ENCODE measurements at regions not wholly inside any gene's neighbourhood (a gene's known extent, or its start where the extent isn't known, plus 50 kb on each side); places are given as distances from the start of the nearest gene placed in this dataset.

DNA sequence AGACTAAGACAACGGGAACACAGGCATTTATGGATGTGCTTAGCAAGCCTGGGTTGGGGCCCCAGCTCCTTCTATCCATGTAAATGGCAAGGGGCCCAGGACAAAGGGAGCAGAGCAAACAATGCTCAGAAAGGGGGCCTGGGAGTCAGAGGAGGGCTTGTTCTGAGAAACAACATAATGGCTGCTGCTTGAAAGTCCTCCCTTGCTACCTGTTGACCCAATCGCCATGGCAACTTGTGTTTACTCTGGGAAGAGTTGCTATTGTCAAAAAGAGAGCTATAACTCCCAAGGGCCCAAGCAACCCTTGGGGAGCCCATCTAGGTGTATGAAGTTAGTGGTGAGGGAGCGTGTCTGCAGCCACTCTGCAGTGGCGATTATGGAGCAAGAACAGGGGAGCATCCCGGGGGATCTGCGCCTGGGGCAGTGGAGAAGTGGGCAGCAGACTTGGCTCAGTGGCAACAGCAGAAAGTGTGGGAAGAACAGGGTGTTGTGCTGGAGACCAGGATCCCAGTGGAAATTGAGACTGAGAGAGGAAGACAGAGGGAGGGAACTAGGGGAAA is 118.7 kb upstream of the NLRP1 start:
- no peaks in the 10 kb centered on the region for H3K27me3 ChIP-seq (ENCODE audit: control insufficient read depth in 2 of 2, insufficient read depth in 1 of 2, low read length in 1 of 2)
- no peak overlapping the region for H3K27ac ChIP-seq (ENCODE audit: low read depth in 1 of 2, low read length in 1 of 2)
- H3K36me3 ChIP-seq (ENCODE audit: control insufficient read depth in 2 of 2, insufficient read depth in 2 of 2, low read length in 1 of 2), result no peaks in the 10 kb centered on the region
- no peaks in the 10 kb centered on the region for H3K4me1 ChIP-seq (ENCODE audit: control insufficient read depth in 2 of 2, insufficient read depth in 2 of 2, low read length in 2 of 2)
- H3K4me3 ChIP-seq (ENCODE audit: low read length in 2 of 2), result no peak overlapping the region
- no peak for DNase-seq (ENCODE audit: low read depth in 6 of 9, low spot score in 9 of 9)
- WGBS, result 93% methylated on average over 6 of the region's 6 CpGs
- no peaks in the 10 kb centered on the region for H3K9me3 ChIP-seq (ENCODE audit: control insufficient read depth in 2 of 2, insufficient read depth in 1 of 2, low read length in 1 of 2)

DNA sequence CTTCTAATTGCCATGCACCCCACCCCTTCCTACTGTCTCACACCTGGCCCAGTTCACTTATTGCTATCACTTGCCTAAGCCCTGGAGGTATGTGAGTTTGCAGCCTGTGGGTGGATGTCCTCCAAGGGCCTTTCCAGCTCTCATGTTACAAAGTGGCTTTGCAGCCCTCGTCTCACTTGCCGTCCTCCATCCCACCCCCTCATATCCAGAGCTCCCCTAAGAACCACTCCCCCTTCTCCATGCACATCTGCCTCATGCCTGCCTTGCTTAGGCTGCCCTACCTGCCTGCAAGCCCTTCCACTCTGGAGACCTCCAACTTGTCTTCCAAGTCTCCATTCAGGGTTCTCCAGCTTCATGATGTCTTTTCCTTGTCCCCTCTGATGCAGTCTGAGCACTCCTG is 119.4 kb upstream of the NLRP1 start:
- Histone ChIP-seq H3K27ac (ENCODE audit: low read depth in 1 of 2, low read length in 1 of 2) (no peak overlapping the region), H3K4me1 (ENCODE audit: control insufficient read depth in 2 of 2, insufficient read depth in 2 of 2, low read length in 2 of 2) (no peaks in the 10 kb centered on the region), H3K27me3 (ENCODE audit: control insufficient read depth in 2 of 2, insufficient read depth in 1 of 2, low read length in 1 of 2) (no peaks in the 10 kb centered on the region), H3K9me3 (ENCODE audit: control insufficient read depth in 2 of 2, insufficient read depth in 1 of 2, low read length in 1 of 2) (no peaks in the 10 kb centered on the region), H3K4me3 (ENCODE audit: low read length in 2 of 2) (no peak overlapping the region), H3K36me3 (ENCODE audit: control insufficient read depth in 2 of 2, insufficient read depth in 2 of 2, low read length in 1 of 2) (no peaks in the 10 kb centered on the region)
- 33% methylated on average over 2 of the region's 2 CpGs for WGBS
- no peak for DNase-seq (ENCODE audit: low read depth in 6 of 9, low spot score in 9 of 9)

DNA sequence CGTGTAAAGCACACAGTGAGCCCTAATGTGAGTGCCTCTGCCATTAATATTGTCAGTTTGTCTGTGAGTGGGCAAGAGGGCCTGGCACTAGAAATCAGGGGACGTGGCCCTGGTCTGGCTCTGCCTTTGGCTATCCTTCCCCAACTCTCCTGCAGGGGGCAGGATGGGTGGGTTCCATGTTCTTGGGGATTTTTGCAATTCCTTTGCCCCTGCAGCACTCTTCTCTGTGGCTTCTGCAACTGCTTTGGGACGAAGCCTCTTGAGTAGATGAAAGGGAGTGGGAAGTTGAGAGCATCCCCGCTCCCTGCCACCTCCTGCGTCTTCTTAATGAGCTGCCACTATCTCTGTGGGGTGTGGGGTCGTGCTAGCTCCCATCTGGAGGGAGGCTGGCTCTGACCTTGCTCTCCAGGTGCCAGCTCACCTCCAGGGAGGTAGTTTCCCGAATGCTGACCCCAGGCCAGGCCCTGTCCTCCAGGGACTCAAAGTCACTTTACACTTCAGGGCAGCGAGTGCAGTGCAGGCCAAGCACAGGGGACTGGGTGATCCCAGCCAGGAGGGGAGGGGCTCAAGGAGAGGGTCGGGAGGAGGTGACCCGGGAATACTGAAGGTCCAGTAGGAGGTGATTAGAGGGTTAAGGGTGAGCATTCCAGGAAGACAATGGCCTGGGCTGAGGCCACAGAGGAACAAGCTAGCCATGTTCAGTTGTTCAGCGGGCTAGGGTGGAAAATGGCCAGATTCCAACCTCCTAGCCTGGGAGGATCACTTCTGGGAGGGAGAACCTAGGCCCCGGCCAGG is 121.0 kb upstream of the NLRP1 start:
- Histone ChIP-seq H3K36me3 (ENCODE audit: control insufficient read depth in 2 of 2, insufficient read depth in 2 of 2, low read length in 1 of 2) (no peaks in the 10 kb centered on the region), H3K27ac (ENCODE audit: low read depth in 1 of 2, low read length in 1 of 2) (no peak overlapping the region), H3K4me1 (ENCODE audit: control insufficient read depth in 2 of 2, insufficient read depth in 2 of 2, low read length in 2 of 2) (no peaks in the 10 kb centered on the region), H3K4me3 (ENCODE audit: low read length in 2 of 2) (no peak overlapping the region), H3K27me3 (ENCODE audit: control insufficient read depth in 2 of 2, insufficient read depth in 1 of 2, low read length in 1 of 2) (no peaks in the 10 kb centered on the region), H3K9me3 (ENCODE audit: control insufficient read depth in 2 of 2, insufficient read depth in 1 of 2, low read length in 1 of 2) (no peaks in the 10 kb centered on the region)
- no peak for DNase-seq (ENCODE audit: low read depth in 6 of 9, low spot score in 9 of 9)
- 72% methylated on average over 12 of the region's 12 CpGs for WGBS

DNA sequence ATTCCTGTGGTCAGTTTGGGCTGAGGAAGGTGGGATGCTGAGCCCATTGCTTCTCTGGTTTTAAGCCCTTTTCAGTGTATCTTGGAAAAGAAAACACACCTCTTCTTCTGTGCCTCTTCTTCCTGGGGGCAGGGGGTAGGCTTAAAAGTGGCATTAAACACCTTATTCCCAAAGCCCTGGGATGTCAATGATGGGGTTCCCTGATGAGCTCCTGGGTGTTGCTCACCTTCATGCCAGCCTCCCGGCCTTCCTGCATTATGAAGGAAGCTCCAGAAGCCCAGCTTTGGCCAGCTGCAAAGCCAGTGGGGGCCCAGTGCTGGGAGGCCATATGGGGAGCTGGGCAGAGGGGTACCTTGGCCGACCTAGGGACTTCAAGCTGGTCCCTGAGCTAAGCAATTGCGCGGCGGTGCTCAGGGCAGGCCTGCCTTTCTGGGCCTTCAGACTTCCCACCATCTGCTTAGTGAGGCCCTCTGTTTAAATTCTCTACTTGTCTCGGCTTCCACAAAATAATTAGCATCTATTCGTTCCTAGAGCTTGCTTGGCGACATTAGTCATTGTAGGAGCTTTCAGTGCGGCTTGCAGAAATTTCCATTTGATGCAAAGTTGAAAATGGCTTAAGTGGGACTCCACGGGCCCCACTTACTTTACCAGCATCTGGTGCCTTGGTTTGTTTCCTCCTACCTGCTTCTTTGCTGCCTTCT is 121.7 kb upstream of the NLRP1 start:
- H3K36me3 ChIP-seq (ENCODE audit: control insufficient read depth in 2 of 2, insufficient read depth in 2 of 2, low read length in 1 of 2), result no peaks in the 10 kb centered on the region
- H3K9me3 ChIP-seq (ENCODE audit: control insufficient read depth in 2 of 2, insufficient read depth in 1 of 2, low read length in 1 of 2), result no peaks in the 10 kb centered on the region
- no peaks in the 10 kb centered on the region for H3K27me3 ChIP-seq (ENCODE audit: control insufficient read depth in 2 of 2, insufficient read depth in 1 of 2, low read length in 1 of 2)
- no peak overlapping the region for H3K27ac ChIP-seq (ENCODE audit: low read depth in 1 of 2, low read length in 1 of 2)
- no peak for DNase-seq (ENCODE audit: low read depth in 6 of 9, low spot score in 9 of 9)
- WGBS, result 94% methylated on average over 10 of the region's 10 CpGs
- H3K4me1 ChIP-seq (ENCODE audit: control insufficient read depth in 2 of 2, insufficient read depth in 2 of 2, low read length in 2 of 2), result no peaks in the 10 kb centered on the region
- H3K4me3 ChIP-seq (ENCODE audit: low read length in 2 of 2), result no peak overlapping the region

DNA sequence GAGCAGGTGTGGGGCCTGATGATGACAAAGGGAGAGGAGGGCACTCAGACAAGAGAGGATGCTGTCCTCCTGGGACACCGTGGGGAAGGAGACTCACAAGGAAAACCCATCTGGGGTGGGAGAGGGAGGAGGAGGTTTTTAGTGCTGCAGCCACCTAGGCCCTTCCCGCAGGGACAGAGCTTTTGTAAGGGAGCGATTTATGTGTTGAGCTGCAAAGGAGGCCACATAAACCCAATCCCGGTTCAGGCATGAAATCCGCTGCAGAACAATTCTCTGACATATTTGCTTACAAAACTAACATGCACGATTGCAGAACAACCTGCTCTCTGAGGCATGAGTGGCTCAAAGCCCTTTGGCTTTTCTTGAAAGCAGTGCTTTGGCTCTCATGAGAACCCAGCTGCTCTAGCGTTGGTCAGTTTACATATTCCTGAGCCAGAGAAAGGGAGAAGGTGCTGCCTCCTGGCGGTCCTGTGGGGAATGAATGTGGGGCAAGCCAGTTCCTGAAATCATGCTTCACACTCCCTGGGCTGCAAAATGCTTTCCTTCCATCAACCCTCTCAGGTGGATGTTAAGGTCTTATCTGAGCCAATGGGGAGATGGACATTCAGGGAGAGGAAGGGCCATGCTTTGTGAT is 122.4 kb upstream of the NLRP1 start:
- no peak overlapping the region for H3K4me3 ChIP-seq (ENCODE audit: low read length in 2 of 2)
- peak in 7 of 9 donors; percentile 7 to 47 (median 18) for DNase-seq (ENCODE audit: low read depth in 6 of 9, low spot score in 9 of 9)
- H3K36me3 ChIP-seq (ENCODE audit: control insufficient read depth in 2 of 2, insufficient read depth in 2 of 2, low read length in 1 of 2), result no peaks in the 10 kb centered on the region
- H3K27ac ChIP-seq (ENCODE audit: low read depth in 1 of 2, low read length in 1 of 2), result no peak overlapping the region
- H3K27me3 ChIP-seq (ENCODE audit: control insufficient read depth in 2 of 2, insufficient read depth in 1 of 2, low read length in 1 of 2), result no peaks in the 10 kb centered on the region
- no peaks in the 10 kb centered on the region for H3K4me1 ChIP-seq (ENCODE audit: control insufficient read depth in 2 of 2, insufficient read depth in 2 of 2, low read length in 2 of 2)
- no peaks in the 10 kb centered on the region for H3K9me3 ChIP-seq (ENCODE audit: control insufficient read depth in 2 of 2, insufficient read depth in 1 of 2, low read length in 1 of 2)
- 50% methylated on average over 8 of the region's 8 CpGs for WGBS

DNA sequence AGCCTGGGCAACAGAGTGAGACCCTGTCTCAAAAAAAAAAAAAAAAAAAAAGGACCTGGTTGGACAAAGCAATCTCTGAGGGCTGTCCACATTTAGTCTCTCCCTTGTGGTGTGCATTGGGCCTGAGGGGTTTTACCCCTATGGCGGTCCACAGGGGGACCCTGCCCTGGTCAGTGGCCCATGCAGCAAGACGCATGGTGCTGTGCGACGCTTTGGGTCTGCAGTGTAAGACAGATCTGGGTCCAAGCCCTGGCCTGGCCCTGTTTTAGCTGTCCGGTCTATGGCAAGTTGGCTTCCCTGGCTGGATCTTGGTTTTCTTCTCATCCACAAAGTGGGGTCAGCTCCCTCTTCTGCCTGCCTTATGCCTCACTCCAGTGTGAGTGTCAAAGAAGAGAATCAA is 123.2 kb upstream of the NLRP1 start:
- Histone ChIP-seq H3K27me3 (ENCODE audit: control insufficient read depth in 2 of 2, insufficient read depth in 1 of 2, low read length in 1 of 2) (no peaks in the 10 kb centered on the region), H3K4me1 (ENCODE audit: control insufficient read depth in 2 of 2, insufficient read depth in 2 of 2, low read length in 2 of 2) (no peaks in the 10 kb centered on the region), H3K9me3 (ENCODE audit: control insufficient read depth in 2 of 2, insufficient read depth in 1 of 2, low read length in 1 of 2) (no peaks in the 10 kb centered on the region), H3K36me3 (ENCODE audit: control insufficient read depth in 2 of 2, insufficient read depth in 2 of 2, low read length in 1 of 2) (no peaks in the 10 kb centered on the region), H3K4me3 (ENCODE audit: low read length in 2 of 2) (no peak overlapping the region), H3K27ac (ENCODE audit: low read depth in 1 of 2, low read length in 1 of 2) (no peak overlapping the region)
- no peak for DNase-seq (ENCODE audit: low read depth in 6 of 9, low spot score in 9 of 9)
- 88% methylated on average over 5 of the region's 5 CpGs for WGBS

DNA sequence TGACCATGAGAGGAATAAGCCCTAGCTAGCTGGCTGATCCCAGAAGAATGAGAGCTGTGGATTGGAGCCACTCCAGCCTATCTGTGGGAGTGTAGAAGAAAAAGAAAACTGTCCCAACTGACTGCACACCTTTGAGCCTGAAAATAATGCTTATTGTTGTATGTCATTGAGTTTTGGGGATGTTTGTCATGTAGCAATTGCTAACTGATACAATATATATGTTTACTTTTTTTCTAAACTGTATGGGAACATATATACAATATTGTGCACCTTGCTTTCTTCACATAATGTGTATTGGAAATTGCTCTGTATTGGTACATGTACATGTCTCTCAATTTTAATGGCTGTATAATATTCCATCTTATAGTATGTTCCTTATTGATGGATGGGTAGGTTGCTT is 124.0 kb upstream of the NLRP1 start:
- Histone ChIP-seq H3K4me1 (ENCODE audit: control insufficient read depth in 2 of 2, insufficient read depth in 2 of 2, low read length in 2 of 2) (no peaks in the 10 kb centered on the region), H3K4me3 (ENCODE audit: low read length in 2 of 2) (no peak overlapping the region), H3K9me3 (ENCODE audit: control insufficient read depth in 2 of 2, insufficient read depth in 1 of 2, low read length in 1 of 2) (no peaks in the 10 kb centered on the region), H3K27me3 (ENCODE audit: control insufficient read depth in 2 of 2, insufficient read depth in 1 of 2, low read length in 1 of 2) (no peaks in the 10 kb centered on the region), H3K36me3 (ENCODE audit: control insufficient read depth in 2 of 2, insufficient read depth in 2 of 2, low read length in 1 of 2) (no peaks in the 10 kb centered on the region), H3K27ac (ENCODE audit: low read depth in 1 of 2, low read length in 1 of 2) (no peak overlapping the region)
- no peak for DNase-seq (ENCODE audit: low read depth in 6 of 9, low spot score in 9 of 9)

DNA sequence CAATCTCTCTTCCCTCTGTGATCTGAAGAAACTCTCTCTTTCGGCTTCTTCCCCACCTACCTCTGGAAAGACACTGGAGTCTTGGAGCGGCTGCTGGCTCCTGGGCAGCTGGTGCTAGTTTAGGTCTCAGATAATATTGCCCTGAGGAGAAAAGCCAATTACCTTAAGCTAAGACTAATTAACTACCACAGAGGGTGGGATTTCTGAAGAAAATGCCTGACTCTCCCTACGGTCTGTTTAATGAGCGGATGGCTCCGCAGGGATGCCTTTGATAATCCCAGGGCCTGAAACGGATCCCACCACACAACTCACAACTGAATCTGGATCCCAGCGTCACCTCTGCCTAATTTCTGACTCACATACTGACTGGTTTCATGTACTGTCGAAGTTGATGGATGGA is 127.0 kb upstream of the NLRP1 start:
- Histone ChIP-seq H3K27ac (ENCODE audit: low read depth in 1 of 2, low read length in 1 of 2) (no peak overlapping the region), H3K36me3 (ENCODE audit: control insufficient read depth in 2 of 2, insufficient read depth in 2 of 2, low read length in 1 of 2) (no peaks in the 10 kb centered on the region), H3K4me1 (ENCODE audit: control insufficient read depth in 2 of 2, insufficient read depth in 2 of 2, low read length in 2 of 2) (no peaks in the 10 kb centered on the region), H3K4me3 (ENCODE audit: low read length in 2 of 2) (no peak overlapping the region), H3K9me3 (ENCODE audit: control insufficient read depth in 2 of 2, insufficient read depth in 1 of 2, low read length in 1 of 2) (no peaks in the 10 kb centered on the region), H3K27me3 (ENCODE audit: control insufficient read depth in 2 of 2, insufficient read depth in 1 of 2, low read length in 1 of 2) (no peaks in the 10 kb centered on the region)
- DNase-seq (ENCODE audit: low read depth in 6 of 9, low spot score in 9 of 9), result no peak
- WGBS, result 60% methylated on average over 8 of the region's 8 CpGs

DNA sequence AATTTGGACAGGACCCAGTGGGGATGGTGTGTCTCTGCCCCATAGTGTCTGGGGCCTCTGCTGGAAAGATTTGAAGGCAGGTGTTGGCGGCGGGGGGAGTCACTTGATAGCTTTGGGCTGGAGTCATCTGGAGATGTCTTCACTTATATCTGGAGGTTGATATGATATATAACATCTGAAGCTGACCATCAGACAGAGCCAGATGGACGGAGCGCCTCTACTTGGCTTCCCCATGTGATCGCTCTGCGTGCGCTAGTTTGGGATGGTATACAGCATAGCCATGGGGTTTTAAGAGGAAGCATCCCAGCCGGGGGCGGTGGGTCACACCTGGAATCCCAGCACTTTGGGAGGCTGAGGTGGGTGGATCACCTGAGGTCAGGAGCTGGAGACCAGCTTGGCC is 130.7 kb upstream of the NLRP1 start:
- no peaks in the 10 kb centered on the region for H3K4me1 ChIP-seq (ENCODE audit: control insufficient read depth in 2 of 2, insufficient read depth in 2 of 2, low read length in 2 of 2)
- no peak overlapping the region for H3K4me3 ChIP-seq (ENCODE audit: low read length in 2 of 2)
- H3K9me3 ChIP-seq (ENCODE audit: control insufficient read depth in 2 of 2, insufficient read depth in 1 of 2, low read length in 1 of 2), result no peaks in the 10 kb centered on the region
- H3K36me3 ChIP-seq (ENCODE audit: control insufficient read depth in 2 of 2, insufficient read depth in 2 of 2, low read length in 1 of 2), result no peaks in the 10 kb centered on the region
- H3K27ac ChIP-seq (ENCODE audit: low read depth in 1 of 2, low read length in 1 of 2), result no peak overlapping the region
- no peaks in the 10 kb centered on the region for H3K27me3 ChIP-seq (ENCODE audit: control insufficient read depth in 2 of 2, insufficient read depth in 1 of 2, low read length in 1 of 2)
- no peak for DNase-seq (ENCODE audit: low read depth in 6 of 9, low spot score in 9 of 9)
- 98% methylated on average over 9 of the region's 9 CpGs for WGBS
